GM12878 (cell line): ENCODE measurements at regions not wholly inside any gene's neighbourhood (a gene's known extent, or its start where the extent isn't known, plus 50 kb on each side); places are given as distances from the start of the nearest gene placed in this dataset.

Experiments
- ATAC-seq: fragments of 200-7000 bp; cut with Tn5 transposase; 3 replicates; pipeline ENCODE4 v1.9.1; 2020; ENCODE audit warnings: mild to moderate bottlenecking, moderate library complexity
- BruUV-seq: library from RNA; stranded (reverse); fragments of 400-500 nt; replicated peaks from 2 replicates; lab custom pipeline; 2021; lab: Mats Ljungman, UMichigan
- CTCF ChIA-PET: fragments of 300-600 bp; sonication (Branson Sonifier 250); formaldehyde crosslinking; extraction: SDS; loops from one replicate; lab custom pipeline; 2021; ENCODE audit warnings: inconsistent platforms; lab: Yijun Ruan, JAX
- POLR2A ChIA-PET: fragments of 350-600 bp; formaldehyde crosslinking; extraction: SDS; loops from one replicate; lab custom pipeline; 2021; ENCODE audit warnings: inconsistent platforms; lab: Charles Lee
- RAD21 ChIA-PET: fragments of 300-600 bp; sonication (Branson Sonifier 250); formaldehyde crosslinking; loops from one replicate; lab custom pipeline; 2023; ENCODE audit warnings: antibody characterized with exemption; ENCODE audit not compliant: unreplicated experiment; lab: Charles Lee
- SMC1A ChIA-PET: fragments of 300-600 bp; sonication (Branson Sonifier 250); formaldehyde crosslinking; loops from one replicate; lab custom pipeline; 2023; ENCODE audit not compliant: unreplicated experiment, uncharacterized antibody; lab: Charles Lee
- DNase-seq: peaks from one replicate; pipeline ENCODE4 v3.0.0-alpha.2; 2011; ENCODE audit warnings: low read depth, low spot score
- FAIRE-seq: peaks from 3 replicates; lab custom pipeline; 2011; peaks lifted over from hg19 to GRCh38; lab: Jason Lieb, UNC
- H2AFZ ChIP-seq: 2 replicates; pipeline ENCODE4 v1.6.0; 2011; ENCODE audit warnings: low read depth, low read length, control low read depth; ENCODE audit not compliant: control insufficient read depth
- H3K27ac ChIP-seq: 2 replicates; pipeline ENCODE4 v1.5.1; 2011; ENCODE audit warnings: control low read depth; ENCODE audit not compliant: control insufficient read depth, insufficient read depth
- H3K27me3 ChIP-seq, 2 experiments: replicated peaks in 1 of 2; 2 replicates each; pipeline versions ENCODE4 v1.6.0 to v1.6.1; 2011; ENCODE audit warnings: low read length in 1 of 2; ENCODE audit not compliant: control insufficient read depth in 2 of 2, insufficient read depth in 2 of 2
- H3K36me3 ChIP-seq, 2 experiments: 2 replicates each; pipeline ENCODE4 v1.5.1; 2011; ENCODE audit warnings: low read length in 1 of 2; ENCODE audit not compliant: control insufficient read depth in 2 of 2, insufficient read depth in 2 of 2
- H3K4me1 ChIP-seq: 2 replicates; pipeline ENCODE4 v1.6.1; 2011; ENCODE audit warnings: mild to moderate bottlenecking, low read length, moderate library complexity, mixed read lengths; ENCODE audit not compliant: control insufficient read depth, insufficient read depth
- H3K4me2 ChIP-seq: 2 replicates; pipeline ENCODE4 v1.6.0; 2011; ENCODE audit warnings: control low read depth; ENCODE audit not compliant: control insufficient read depth, insufficient read depth
- H3K4me3 ChIP-seq: fragments of 200-600 bp; sonication (generic); 2 replicates; pipeline ENCODE4 v1.5.1; 2016
- H3K79me2 ChIP-seq: 2 replicates; pipeline ENCODE4 v1.6.0; 2011; ENCODE audit warnings: low read length; ENCODE audit not compliant: control insufficient read depth, insufficient read depth
- H3K9ac ChIP-seq: 2 replicates; pipeline ENCODE4 v1.8.0; 2011; ENCODE audit warnings: low read length, control low read depth, mixed read lengths; ENCODE audit not compliant: control insufficient read depth, insufficient read depth
- H3K9me3 ChIP-seq: replicated peaks from 3 replicates; pipeline ENCODE4 v1.5.1; 2011; ENCODE audit warnings: mild to moderate bottlenecking, low read length; ENCODE audit not compliant: control insufficient read depth, insufficient read depth
- H4K20me1 ChIP-seq: 2 replicates; pipeline ENCODE4 v1.6.0; 2011; ENCODE audit not compliant: control insufficient read depth, insufficient read depth
- CBX5 ChIP-seq: sonication (generic); IDR thresholded peaks from 2 replicates; pipeline ENCODE4 v1.6.1; 2016; ENCODE audit warnings: low read depth, moderate library complexity, mild to moderate bottlenecking, inconsistent platforms
- EP300 ChIP-seq, 2 experiments: fragments of 150-350 bp in 1 of 2; IDR thresholded peaks; 2 replicates each; pipeline ENCODE4 v1.6.1; 2011 to 2012; ENCODE audit warnings: low read depth in 2 of 2, low read length in 2 of 2, borderline replicate concordance in 1 of 2, improper control_type of control experiment in 1 of 2, inconsistent platforms in 1 of 2; ENCODE audit not compliant: control insufficient read depth in 1 of 2
- EZH2 ChIP-seq: IDR thresholded peaks from 2 replicates; pipeline ENCODE4 v1.6.1; 2012; ENCODE audit warnings: low read depth, mild to moderate bottlenecking, control low read depth, inconsistent platforms, low read length, borderline replicate concordance; ENCODE audit not compliant: control insufficient read depth
- MEF2B ChIP-seq: fragments of 450-650 bp; IDR thresholded peaks from 2 replicates; pipeline ENCODE4 v1.6.1; 2018; ENCODE audit warnings: mild to moderate bottlenecking, moderate library complexity; ENCODE audit not compliant: partially characterized antibody, poor library complexity, severe bottlenecking
- NFXL1 ChIP-seq: fragments of 450-650 bp; IDR thresholded peaks from 2 replicates; pipeline ENCODE4 v1.6.1; 2017; ENCODE audit warnings: antibody characterized with exemption, mild to moderate bottlenecking, borderline replicate concordance
- STAT3 ChIP-seq: IDR thresholded peaks from 2 replicates; pipeline ENCODE4 v1.6.1; 2011; ENCODE audit warnings: low read depth, low read length, improper control_type of control experiment
- ZNF384 ChIP-seq: IDR thresholded peaks from 2 replicates; pipeline ENCODE4 v1.6.1; 2012; ENCODE audit warnings: low read depth, mild to moderate bottlenecking, low read length, improper control_type of control experiment, borderline replicate concordance
- ZSCAN29 ChIP-seq: fragments of 450-650 bp; IDR thresholded peaks from 2 replicates; pipeline ENCODE4 v1.6.1; 2017; ENCODE audit warnings: mild to moderate bottlenecking, moderate library complexity
- WGBS: methylation state at CpG from one replicate; pipeline ENCODE4 v1.1.6; 2016; ENCODE audit warnings: low lambda C conversion rate; ENCODE audit not compliant: insufficient replicate concordance, insufficient coverage; ENCODE audit errors: missing lambda C conversion rate; 5-methylcytosine and 5-hydroxymethylcytosine counted together
- in situ Hi-C: fragments of 300-500 bp; cut with MboI; formaldehyde crosslinking; loops from 9 replicates; pipeline ENCODE4 v1.14.3; 2018; ENCODE audit warnings: mixed read lengths
- intact Hi-C: fragments of 100-400 bp; cut with micrococcal nuclease; formaldehyde crosslinking; loops from one replicate; pipeline ENCODE4 v1.14.2; 2022; ENCODE audit not compliant: unreplicated experiment
- TF ChIP-seq, protein P1 (sequence below): IDR thresholded peaks from 2 replicates; pipeline ENCODE4 v1.6.1; 2012; ENCODE audit warnings: low read length, inconsistent platforms
- TF ChIP-seq, protein P2 (sequence below): fragments of 450-650 bp; IDR thresholded peaks from 2 replicates; pipeline ENCODE4 v1.6.1; 2016; ENCODE audit warnings: mild to moderate bottlenecking, moderate library complexity, borderline replicate concordance

DNA sequence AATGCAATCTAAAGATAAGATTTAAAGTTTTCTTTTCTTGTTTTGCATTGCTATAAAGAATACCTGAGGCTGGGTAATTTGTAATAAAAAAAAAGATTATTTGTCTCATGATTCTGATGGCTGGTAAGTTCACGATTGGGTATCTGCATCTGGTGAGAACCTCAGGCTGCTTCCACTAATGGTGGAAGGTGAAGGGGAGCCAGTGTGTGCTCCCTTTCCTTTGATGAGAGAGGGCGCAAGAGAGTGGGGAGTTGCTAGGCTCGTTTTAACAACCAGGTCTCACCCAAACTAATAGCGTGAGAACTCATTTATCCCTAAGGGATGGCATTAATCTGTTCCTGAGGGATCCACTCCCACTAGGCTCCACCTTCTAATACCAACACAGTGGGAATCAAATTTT lies 353.2 kb downstream of the BTBD3 start:
- no peak overlapping the region for H2AFZ ChIP-seq
- no peak overlapping the region for H3K9ac ChIP-seq
- no peaks in the 10 kb centered on the region for H3K4me1 ChIP-seq
- no peak for TF ChIP-seq EP300 (IDR thresholded peaks at IDR 0.05; ENCODE audit: borderline replicate concordance in 1 of 2, control insufficient read depth in 1 of 2, low read depth in 2 of 2, low read length in 2 of 2)
- TF ChIP-seq NFXL1 = no peak
- no peak for TF ChIP-seq STAT3
- TF ChIP-seq, protein P1, sequence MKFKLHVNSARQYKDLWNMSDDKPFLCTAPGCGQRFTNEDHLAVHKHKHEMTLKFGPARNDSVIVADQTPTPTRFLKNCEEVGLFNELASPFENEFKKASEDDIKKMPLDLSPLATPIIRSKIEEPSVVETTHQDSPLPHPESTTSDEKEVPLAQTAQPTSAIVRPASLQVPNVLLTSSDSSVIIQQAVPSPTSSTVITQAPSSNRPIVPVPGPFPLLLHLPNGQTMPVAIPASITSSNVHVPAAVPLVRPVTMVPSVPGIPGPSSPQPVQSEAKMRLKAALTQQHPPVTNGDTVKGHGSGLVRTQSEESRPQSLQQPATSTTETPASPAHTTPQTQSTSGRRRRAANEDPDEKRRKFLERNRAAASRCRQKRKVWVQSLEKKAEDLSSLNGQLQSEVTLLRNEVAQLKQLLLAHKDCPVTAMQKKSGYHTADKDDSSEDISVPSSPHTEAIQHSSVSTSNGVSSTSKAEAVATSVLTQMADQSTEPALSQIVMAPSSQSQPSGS = no peak
- no peak for TF ChIP-seq ZSCAN29
- no peak for TF ChIP-seq MEF2B
- TF ChIP-seq, protein P2, sequence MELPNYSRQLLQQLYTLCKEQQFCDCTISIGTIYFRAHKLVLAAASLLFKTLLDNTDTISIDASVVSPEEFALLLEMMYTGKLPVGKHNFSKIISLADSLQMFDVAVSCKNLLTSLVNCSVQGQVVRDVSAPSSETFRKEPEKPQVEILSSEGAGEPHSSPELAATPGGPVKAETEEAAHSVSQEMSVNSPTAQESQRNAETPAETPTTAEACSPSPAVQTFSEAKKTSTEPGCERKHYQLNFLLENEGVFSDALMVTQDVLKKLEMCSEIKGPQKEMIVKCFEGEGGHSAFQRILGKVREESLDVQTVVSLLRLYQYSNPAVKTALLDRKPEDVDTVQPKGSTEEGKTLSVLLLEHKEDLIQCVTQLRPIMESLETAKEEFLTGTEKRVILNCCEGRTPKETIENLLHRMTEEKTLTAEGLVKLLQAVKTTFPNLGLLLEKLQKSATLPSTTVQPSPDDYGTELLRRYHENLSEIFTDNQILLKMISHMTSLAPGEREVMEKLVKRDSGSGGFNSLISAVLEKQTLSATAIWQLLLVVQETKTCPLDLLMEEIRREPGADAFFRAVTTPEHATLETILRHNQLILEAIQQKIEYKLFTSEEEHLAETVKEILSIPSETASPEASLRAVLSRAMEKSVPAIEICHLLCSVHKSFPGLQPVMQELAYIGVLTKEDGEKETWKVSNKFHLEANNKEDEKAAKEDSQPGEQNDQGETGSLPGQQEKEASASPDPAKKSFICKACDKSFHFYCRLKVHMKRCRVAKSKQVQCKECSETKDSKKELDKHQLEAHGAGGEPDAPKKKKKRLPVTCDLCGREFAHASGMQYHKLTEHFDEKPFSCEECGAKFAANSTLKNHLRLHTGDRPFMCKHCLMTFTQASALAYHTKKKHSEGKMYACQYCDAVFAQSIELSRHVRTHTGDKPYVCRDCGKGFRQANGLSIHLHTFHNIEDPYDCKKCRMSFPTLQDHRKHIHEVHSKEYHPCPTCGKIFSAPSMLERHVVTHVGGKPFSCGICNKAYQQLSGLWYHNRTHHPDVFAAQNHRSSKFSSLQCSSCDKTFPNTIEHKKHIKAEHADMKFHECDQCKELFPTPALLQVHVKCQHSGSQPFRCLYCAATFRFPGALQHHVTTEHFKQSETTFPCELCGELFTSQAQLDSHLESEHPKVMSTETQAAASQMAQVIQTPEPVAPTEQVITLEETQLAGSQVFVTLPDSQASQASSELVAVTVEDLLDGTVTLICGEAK = no peak
- no peak for TF ChIP-seq ZNF384
- TF ChIP-seq EZH2 = no peak
- no peak for TF ChIP-seq CBX5
- H3K79me2 ChIP-seq = no peaks in the 10 kb centered on the region
- H3K27ac ChIP-seq = no peak overlapping the region
- SMC1A ChIA-PET = interaction anchor here (0.7 kb wide), 1 partner anchor 97 kb away, joined by 3 read pairs; no protein-coding TSS in a partner anchor
- no peak overlapping the region for H3K4me3 ChIP-seq
- H4K20me1 ChIP-seq = no peaks in the 10 kb centered on the region
- POLR2A ChIA-PET = no interaction called here
- no peaks in the 10 kb centered on the region for H3K36me3 ChIP-seq
- FAIRE-seq (no peak), ATAC-seq (no peak), DNase-seq (no peak)
- 19% methylated on average over 4 of the region's 4 CpGs for WGBS
- no peaks in the 10 kb centered on the region; the same call in 2 of the 3 replicates for H3K9me3 ChIP-seq
- in situ Hi-C loops (no loop called here), intact Hi-C loops (no loop called here)
- CTCF ChIA-PET = no interaction called here
- no TSS peak for BruUV-seq
- RAD21 ChIA-PET = no interaction called here
- no peaks in the 10 kb centered on the region for H3K27me3 ChIP-seq
- no peak overlapping the region for H3K4me2 ChIP-seq
